HEK293T (cell line): ENCODE measurements at regions not wholly inside any gene's neighbourhood (a gene's known extent, or its start where the extent isn't known, plus 50 kb on each side); places are given as distances from the start of the nearest gene placed in this dataset.

Source experiments
- BHLHE40 ChIP-seq: fragments of 450-650 bp; IDR thresholded peaks from 2 replicates; pipeline ENCODE4 v1.6.1; 2016; ENCODE audit warnings: mild to moderate bottlenecking, moderate library complexity, borderline replicate concordance
- CTBP1 ChIP-seq: fragments of 450-650 bp; IDR thresholded peaks from 2 replicates; pipeline ENCODE4 v1.6.1; 2016; ENCODE audit warnings: borderline replicate concordance
- ELF4 ChIP-seq: fragments of 450-650 bp; IDR thresholded peaks from 2 replicates; pipeline ENCODE4 v1.6.1; 2017; ENCODE audit warnings: antibody characterized with exemption
- FOXK2 ChIP-seq: fragments of 450-650 bp; IDR thresholded peaks from 2 replicates; pipeline ENCODE4 v1.6.1; 2016; ENCODE audit warnings: mild to moderate bottlenecking
- FOXM1 ChIP-seq: fragments of 450-650 bp; IDR thresholded peaks from 2 replicates; pipeline ENCODE4 v1.6.1; 2017; ENCODE audit warnings: mild to moderate bottlenecking, borderline replicate concordance
- HDGF ChIP-seq: fragments of 450-650 bp; IDR thresholded peaks from 2 replicates; pipeline ENCODE4 v1.6.1; 2017; ENCODE audit warnings: antibody characterized with exemption, borderline replicate concordance
- LEF1 ChIP-seq: fragments of 450-650 bp; IDR thresholded peaks from 2 replicates; pipeline ENCODE4 v1.6.1; 2017; ENCODE audit warnings: mild to moderate bottlenecking, borderline replicate concordance
- NFRKB ChIP-seq: fragments of 450-650 bp; IDR thresholded peaks from 2 replicates; pipeline ENCODE4 v1.6.1; 2016; ENCODE audit warnings: mild to moderate bottlenecking, moderate library complexity
- PKNOX1 ChIP-seq: fragments of 450-650 bp; IDR thresholded peaks from 2 replicates; pipeline ENCODE4 v1.6.1; 2016
- SP1 ChIP-seq: fragments of 450-650 bp; IDR thresholded peaks from 2 replicates; pipeline ENCODE4 v1.6.1; 2017
- SUZ12 ChIP-seq: fragments of 450-650 bp; IDR thresholded peaks from 2 replicates; pipeline ENCODE4 v1.6.1; 2016; ENCODE audit warnings: mild to moderate bottlenecking
- TARDBP ChIP-seq: fragments of 450-650 bp; IDR thresholded peaks from 2 replicates; pipeline ENCODE4 v1.6.1; 2016

GRCh38 chr6:166692723-166693302 lies 65.8 kb upstream of the RPS6KA2 start:
- TF ChIP-seq BHLHE40 (no peak), SUZ12 (no peak), FOXK2 (no peak), SP1 (no peak), TARDBP (no peak), HDGF (no peak), ELF4 (no peak), CTBP1 (no peak), FOXM1 (no peak), NFRKB (no peak), LEF1 (no peak), PKNOX1 (no peak)
